Gastroesophageal sphincter (tissue), 4 donors: ENCODE measurements at regions not wholly inside any gene's neighbourhood (a gene's known extent, or its start where the extent isn't known, plus 50 kb on each side); places are given as distances from the start of the nearest gene placed in this dataset.

ENCODE experiments used
- ATAC-seq: fragments of 150-250 bp; one replicate; pipeline ENCODE4 v1.9.1; 2016; ENCODE audit warnings: mild to moderate bottlenecking, moderate library complexity
- H3K27ac ChIP-seq, 4 donors: fragments of 200-600 bp; sonication (generic) in 3 of 4; 1 replicate in 3 of 4; 2 replicates in 1 of 4; pipeline ENCODE4 v1.5.1; 2016 to 2019
- H3K27me3 ChIP-seq: fragments of 200-600 bp; sonication (generic); one replicate; pipeline ENCODE4 v1.5.1; 2019
- H3K36me3 ChIP-seq, 2 donors: fragments of 200-600 bp; sonication (generic); one replicate each; pipeline ENCODE4 v1.5.1; 2019; ENCODE audit warnings: control low read depth in 1 of 2
- H3K4me1 ChIP-seq, 3 donors: fragments of 200-600 bp; sonication (generic); 1 replicate in 2 of 3; 2 replicates in 1 of 3; pipeline ENCODE4 v1.5.1; 2016 to 2019; ENCODE audit warnings: control low read depth in 2 of 3
- H3K4me3 ChIP-seq, 2 donors: fragments of 200-600 bp; sonication (generic); one replicate each; pipeline ENCODE4 v1.5.1; 2019; ENCODE audit warnings: mild to moderate bottlenecking in 1 of 2, moderate library complexity in 1 of 2
- H3K9me3 ChIP-seq, 3 donors: fragments of 200-600 bp; sonication (generic); one replicate each; pipeline ENCODE4 v1.5.1; 2017 to 2019; ENCODE audit warnings: control low read depth in 2 of 3
- EP300 ChIP-seq: sonication (generic); formaldehyde crosslinking; IDR thresholded peaks from one replicate; pipeline ENCODE4 v1.6.1; 2017; ENCODE audit warnings: antibody characterized with exemption, mild to moderate bottlenecking
- POLR2A ChIP-seq, 2 donors: fragments of 450-650 bp; IDR thresholded peaks; one replicate each; pipeline ENCODE4 v1.6.1; 2017; ENCODE audit warnings: antibody characterized with exemption in 2 of 2, mild to moderate bottlenecking in 2 of 2, moderate library complexity in 1 of 2
- POLR2AphosphoS5 ChIP-seq: sonication (generic); formaldehyde crosslinking; IDR thresholded peaks from one replicate; pipeline ENCODE4 v1.6.1; 2017; ENCODE audit warnings: antibody characterized with exemption
- WGBS, 2 donors: methylation state at CpG; one replicate each; pipeline ENCODE4 v1.1.5; 2018; ENCODE audit warnings: low coverage in 1 of 2; 5-methylcytosine and 5-hydroxymethylcytosine counted together
- TF ChIP-seq, protein P1 (sequence below), 4 experiments: fragments of 200-600 bp in 2 of 4; fragments of 450-650 bp in 2 of 4; sonication (generic) in 1 of 4; IDR thresholded peaks; one replicate each; pipeline ENCODE4 v1.5.1; 2017 to 2019; ENCODE audit warnings: antibody characterized with exemption in 4 of 4, mild to moderate bottlenecking in 2 of 4, moderate library complexity in 2 of 4

DNA sequence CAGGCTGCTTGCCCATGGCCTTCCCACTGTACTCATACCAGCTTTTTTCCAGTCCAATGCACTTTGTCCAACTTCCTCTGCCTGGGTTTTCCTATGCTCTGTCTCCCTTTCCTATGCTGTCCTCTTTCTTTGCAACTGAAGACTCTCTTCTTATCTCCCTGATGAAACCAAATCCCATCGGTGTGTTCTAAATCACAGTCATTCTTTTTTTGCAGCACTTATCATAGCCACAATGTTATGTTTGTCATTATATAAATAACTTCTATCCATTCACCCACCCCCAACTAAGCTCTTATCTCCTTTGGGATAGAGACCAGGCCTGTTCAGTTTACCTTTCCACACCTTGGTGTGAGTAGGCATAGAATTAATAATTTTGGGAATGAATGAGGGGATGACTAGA, 121.0 kb downstream of the GPX5 start:
- no peak for ATAC-seq
- Histone ChIP-seq H3K27ac (no peak overlapping the region), H3K36me3 (no peaks in the 10 kb centered on the region), H3K4me1 (peaks cover 0 to 15% (median 2%) of the 10 kb centered on the region in 3 donors), H3K27me3 (peaks cover 67% of the 10 kb centered on the region), H3K9me3 (no peaks in the 10 kb centered on the region), H3K4me3 (no peak overlapping the region)
- 11 to 50% methylated on average over 1 of the region's 1 CpG for WGBS, 2 donors
- TF ChIP-seq POLR2AphosphoS5 = no peak
- TF ChIP-seq EP300 = no peak
- TF ChIP-seq, protein P1, sequence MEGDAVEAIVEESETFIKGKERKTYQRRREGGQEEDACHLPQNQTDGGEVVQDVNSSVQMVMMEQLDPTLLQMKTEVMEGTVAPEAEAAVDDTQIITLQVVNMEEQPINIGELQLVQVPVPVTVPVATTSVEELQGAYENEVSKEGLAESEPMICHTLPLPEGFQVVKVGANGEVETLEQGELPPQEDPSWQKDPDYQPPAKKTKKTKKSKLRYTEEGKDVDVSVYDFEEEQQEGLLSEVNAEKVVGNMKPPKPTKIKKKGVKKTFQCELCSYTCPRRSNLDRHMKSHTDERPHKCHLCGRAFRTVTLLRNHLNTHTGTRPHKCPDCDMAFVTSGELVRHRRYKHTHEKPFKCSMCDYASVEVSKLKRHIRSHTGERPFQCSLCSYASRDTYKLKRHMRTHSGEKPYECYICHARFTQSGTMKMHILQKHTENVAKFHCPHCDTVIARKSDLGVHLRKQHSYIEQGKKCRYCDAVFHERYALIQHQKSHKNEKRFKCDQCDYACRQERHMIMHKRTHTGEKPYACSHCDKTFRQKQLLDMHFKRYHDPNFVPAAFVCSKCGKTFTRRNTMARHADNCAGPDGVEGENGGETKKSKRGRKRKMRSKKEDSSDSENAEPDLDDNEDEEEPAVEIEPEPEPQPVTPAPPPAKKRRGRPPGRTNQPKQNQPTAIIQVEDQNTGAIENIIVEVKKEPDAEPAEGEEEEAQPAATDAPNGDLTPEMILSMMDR (IDR thresholded peaks at IDR 0.05) = no peak
- no peak for TF ChIP-seq POLR2A (IDR thresholded peaks at IDR 0.05)

GRCh38 chr6:28648035-28648877, 122.6 kb downstream of the GPX5 start:
- Histone ChIP-seq H3K9me3 (no peaks in the 10 kb centered on the region), H3K4me1 (peaks cover 0 to 15% (median 2%) of the 10 kb centered on the region in 3 donors), H3K4me3 (peak overlapping the region; percentile 10 to 45), H3K27me3 (peaks cover 79% of the 10 kb centered on the region), H3K27ac (no peak overlapping the region), H3K36me3 (no peaks in the 10 kb centered on the region)
- 0% methylated on average over 25 to 26 of the region's 27 CpGs for WGBS, 2 donors
- ATAC-seq = no peak
- TF ChIP-seq POLR2AphosphoS5 (no peak), EP300 (no peak), POLR2A (IDR thresholded peaks at IDR 0.05) (no peak)
- TF ChIP-seq, protein P1 (IDR thresholded peaks at IDR 0.05) = no peak

DNA sequence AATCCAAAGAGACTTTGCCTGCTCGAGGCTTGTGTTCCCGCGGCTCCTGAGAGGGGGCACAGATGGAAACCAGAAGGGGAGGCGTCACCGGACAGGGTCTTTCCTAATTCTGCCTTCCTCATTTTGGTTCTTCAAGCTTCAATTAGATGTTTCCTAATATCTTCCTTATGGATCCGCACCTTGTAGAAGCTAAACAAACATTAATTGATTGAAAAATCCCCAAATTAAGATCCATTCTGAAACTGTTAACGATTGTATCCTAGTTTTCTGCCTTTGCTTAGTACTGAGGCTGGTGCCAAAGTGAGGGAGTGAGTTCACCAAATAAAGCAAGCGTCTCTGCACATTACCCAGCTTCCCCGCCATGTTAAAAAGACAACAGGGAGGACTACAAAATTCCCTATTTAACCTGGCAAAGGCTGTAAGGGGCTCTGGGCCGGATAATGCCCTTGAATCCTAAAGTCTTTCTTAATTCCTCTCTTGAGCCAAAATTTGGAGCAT, 123.2 kb downstream of the GPX5 start:
- Histone ChIP-seq H3K27ac (no peak overlapping the region), H3K4me3 (peak overlapping the region in 1 of 2 donors; percentile 45), H3K27me3 (peaks cover 79% of the 10 kb centered on the region), H3K4me1 (peaks cover 0 to 15% (median 2%) of the 10 kb centered on the region in 3 donors), H3K9me3 (no peaks in the 10 kb centered on the region), H3K36me3 (no peaks in the 10 kb centered on the region)
- 3 to 4% methylated on average over 8 to 10 of the region's 10 CpGs for WGBS, 2 donors
- TF ChIP-seq POLR2AphosphoS5 (no peak), POLR2A (IDR thresholded peaks at IDR 0.05) (no peak), EP300 (no peak)
- TF ChIP-seq, protein P1 (IDR thresholded peaks at IDR 0.05) = no peak
- ATAC-seq = no peak

GRCh38 chr6:28651161-28651560, 125.5 kb downstream of the GPX5 start:
- peaks cover 95% of the 10 kb centered on the region for H3K27me3 ChIP-seq
- H3K4me1 ChIP-seq = peaks cover 0 to 15% (median 2%) of the 10 kb centered on the region in 3 donors
- no peaks in the 10 kb centered on the region for H3K36me3 ChIP-seq
- TF ChIP-seq POLR2AphosphoS5 (no peak), POLR2A (IDR thresholded peaks at IDR 0.05) (no peak), EP300 (no peak)
- TF ChIP-seq, protein P1 (IDR thresholded peaks at IDR 0.05) = no peak
- WGBS, 2 donors = 81 to 100% methylated on average over 1 to 4 of the region's 6 CpGs
- H3K27ac ChIP-seq = no peak overlapping the region
- ATAC-seq = no peak
- no peak overlapping the region for H3K4me3 ChIP-seq
- H3K9me3 ChIP-seq = no peaks in the 10 kb centered on the region

DNA sequence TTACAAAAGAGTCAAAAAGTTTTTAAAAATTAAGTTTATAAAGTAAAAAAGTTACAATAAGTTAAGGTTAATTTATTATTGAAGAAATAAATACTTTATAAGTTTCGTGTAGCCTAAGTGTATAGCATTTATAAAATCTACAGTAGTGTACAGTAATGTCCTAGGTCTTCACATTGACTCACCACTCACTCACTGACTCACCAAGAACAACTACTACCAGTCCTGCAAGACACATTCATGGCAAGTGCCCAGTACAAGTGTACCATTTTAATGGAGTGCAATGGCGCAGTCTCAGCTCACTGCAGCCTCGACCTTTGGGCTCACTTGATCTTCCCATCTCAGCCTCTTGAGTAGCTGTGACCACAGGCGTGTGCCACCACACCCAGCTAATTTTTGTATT, 128.2 kb downstream of the GPX5 start:
- peaks cover 0 to 20% (median 0%) of the 10 kb centered on the region in 3 donors for H3K4me1 ChIP-seq
- H3K9me3 ChIP-seq = no peaks in the 10 kb centered on the region
- ATAC-seq = no peak
- WGBS, 2 donors = 88 to 97% methylated on average over 3 to 4 of the region's 4 CpGs
- peaks cover 96% of the 10 kb centered on the region for H3K27me3 ChIP-seq
- no peak overlapping the region for H3K27ac ChIP-seq
- H3K4me3 ChIP-seq = no peak overlapping the region
- no peak for TF ChIP-seq POLR2AphosphoS5
- no peak for TF ChIP-seq EP300
- TF ChIP-seq POLR2A (IDR thresholded peaks at IDR 0.05) = no peak
- TF ChIP-seq, protein P1 (IDR thresholded peaks at IDR 0.05) = no peak
- no peaks in the 10 kb centered on the region for H3K36me3 ChIP-seq
